ENCODE measurements at regions not wholly inside any gene's neighbourhood (a gene's known extent, or its start where the extent isn't known, plus 50 kb on each side); places are given as distances from the start of the nearest gene placed in this dataset.

- ATAC-seq (no peak), DNase-seq (ENCODE audit: low spot score in 2 of 2) (no peak)
- Mint-ChIP-seq H3K27ac (no peak overlapping the region), H3K9me3 (no peaks in the 10 kb centered on the region), H3K36me3 (no peaks in the 10 kb centered on the region), H3K4me3 (no peak overlapping the region), H3K4me1 (no peaks in the 10 kb centered on the region)
These were observed 208.1 kb downstream of the TLE4 start for GRCh38 chr9:79779901-79780300.

DNA sequence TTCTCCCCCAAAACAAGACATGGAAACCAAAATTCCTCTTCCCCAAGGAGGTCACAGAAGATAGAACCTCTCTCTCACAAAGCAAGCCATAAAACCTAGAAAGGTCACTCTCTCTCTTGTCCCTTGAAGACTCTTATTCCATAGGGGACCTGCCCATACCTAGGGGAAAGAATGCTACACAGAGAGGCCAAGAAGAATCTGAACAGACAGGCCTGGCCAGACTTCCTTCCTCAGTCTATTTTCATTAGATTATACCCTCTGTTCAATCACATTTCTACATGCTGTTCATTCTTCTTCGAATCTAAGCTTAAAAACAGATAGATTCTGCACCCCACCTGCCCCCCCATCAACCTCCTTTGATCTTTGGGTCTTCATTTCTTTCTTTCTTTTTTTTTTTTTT is 206.8 kb downstream of the TLE4 start:
- no peak overlapping the region for H3K4me3 Mint-ChIP-seq
- no peaks in the 10 kb centered on the region for H3K36me3 Mint-ChIP-seq
- H3K27ac Mint-ChIP-seq = no peak overlapping the region
- ATAC-seq (no peak), DNase-seq (ENCODE audit: low spot score in 2 of 2) (no peak)
- H3K9me3 Mint-ChIP-seq = no peaks in the 10 kb centered on the region
- no peaks in the 10 kb centered on the region for H3K4me1 Mint-ChIP-seq

DNA sequence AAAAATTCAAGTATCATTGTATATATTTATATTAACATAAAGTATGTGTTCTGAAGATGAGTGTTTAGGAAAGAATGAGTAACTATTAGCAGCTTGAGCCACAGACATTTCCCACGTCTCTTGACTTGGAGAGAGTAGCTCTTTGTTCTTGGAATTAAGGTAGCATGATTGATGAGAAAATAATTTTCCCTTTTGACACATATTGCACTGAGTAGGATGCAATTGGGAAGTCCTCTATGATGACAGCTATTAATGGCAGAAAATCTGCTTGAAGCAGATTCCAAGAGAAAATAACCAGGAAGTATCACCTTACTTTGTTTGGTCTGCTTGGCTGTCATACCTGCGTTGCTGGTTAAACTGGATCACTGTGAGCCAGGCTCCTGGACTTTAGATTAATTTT is 204.8 kb downstream of the TLE4 start:
- H3K4me3 Mint-ChIP-seq = no peak overlapping the region
- no peaks in the 10 kb centered on the region for H3K9me3 Mint-ChIP-seq
- H3K27ac Mint-ChIP-seq = no peak overlapping the region
- H3K4me1 Mint-ChIP-seq = no peaks in the 10 kb centered on the region
- H3K36me3 Mint-ChIP-seq = no peaks in the 10 kb centered on the region
- ATAC-seq = no peak
- DNase-seq (ENCODE audit: low spot score in 2 of 2) = no peak

Data from stimulated activated effector memory CD8-positive, alpha-beta T cell treated with anti-CD3 and anti-CD28 coated beads, Interleukin-12 subunit alpha, Interleukin-12 subunit beta, amount 100 ng/mL, for 72 hours (primary cell).